Prostate gland (tissue), 2 donors: ENCODE measurements at regions not wholly inside any gene's neighbourhood (a gene's known extent, or its start where the extent isn't known, plus 50 kb on each side); places are given as distances from the start of the nearest gene placed in this dataset.

ENCODE experiments used
- DNase-seq: peaks from one replicate; pipeline ENCODE4 v3.0.0-alpha.2; 2019; ENCODE audit warnings: low spot score
- H3K27ac ChIP-seq, 2 donors: fragments of 200-600 bp; sonication (generic); 2 replicates each; pipeline ENCODE4 v1.5.1; 2017 to 2019
- H3K27me3 ChIP-seq: fragments of 200-600 bp; sonication (generic); replicated peaks from 2 replicates; pipeline ENCODE4 v1.5.1; 2019; ENCODE audit not compliant: insufficient read depth
- H3K36me3 ChIP-seq, 2 donors: fragments of 200-600 bp; sonication (generic); 1 replicate in 1 of 2; 2 replicates in 1 of 2; pipeline versions ENCODE4 v1.5.1 to v1.8.1; 2017 to 2019
- H3K4me1 ChIP-seq: fragments of 200-600 bp; sonication (generic); replicated peaks from 2 replicates; pipeline ENCODE4 v1.5.1; 2019
- H3K4me3 ChIP-seq, 2 donors: fragments of 200-600 bp; sonication (generic); 2 replicates each; pipeline ENCODE4 v1.5.1; 2017 to 2019
- H3K9me3 ChIP-seq: fragments of 200-600 bp; sonication (generic); 2 replicates; pipeline ENCODE4 v1.5.1; 2017
- CTCF ChIP-seq, 4 experiments: fragments of 200-600 bp in 2 of 4; fragments of 450-650 bp in 2 of 4; sonication (generic) in 2 of 4; IDR thresholded peaks; 1 replicate in 3 of 4; 2 replicates in 1 of 4; pipeline ENCODE4 v1.5.1; 2016 to 2019; ENCODE audit warnings: antibody characterized with exemption in 4 of 4, mild to moderate bottlenecking in 2 of 4, moderate library complexity in 2 of 4
- POLR2A ChIP-seq: fragments of 450-650 bp; IDR thresholded peaks from one replicate; pipeline ENCODE4 v1.6.1; 2016; ENCODE audit warnings: antibody characterized with exemption, mild to moderate bottlenecking
- POLR2AphosphoS5 ChIP-seq: sonication (generic); formaldehyde crosslinking; IDR thresholded peaks from one replicate; pipeline ENCODE4 v1.6.1; 2017; ENCODE audit warnings: antibody characterized with exemption
- WGBS: methylation state at CpG from one replicate; pipeline ENCODE4 v1.1.5; 2018; 5-methylcytosine and 5-hydroxymethylcytosine counted together
- intact Hi-C: fragments of 100-400 bp; cut with DNase I; formaldehyde crosslinking; loops from one replicate; pipeline ENCODE4 v1.14.2; 2022

- H3K9me3 ChIP-seq, result no peaks in the 10 kb centered on the region
- no peak for DNase-seq
- intact Hi-C loops, result no loop called here
- H3K4me3 ChIP-seq, result no peak overlapping the region
- TF ChIP-seq POLR2AphosphoS5 (no peak), POLR2A (no peak), CTCF (IDR thresholded peaks at IDR 0.05) (no peak)
- no peaks in the 10 kb centered on the region for H3K27me3 ChIP-seq
- no peak overlapping the region for H3K27ac ChIP-seq
- 44% methylated on average over 2 of the region's 2 CpGs for WGBS
- no peaks in the 10 kb centered on the region for H3K36me3 ChIP-seq
- no peaks in the 10 kb centered on the region for H3K4me1 ChIP-seq
These were observed 174.1 kb downstream of the SLC6A15 start for GRCh38 chr12:84738481-84738972.

- H3K4me3 ChIP-seq, result no peak overlapping the region
- intact Hi-C loops, result no loop called here
- no peak for TF ChIP-seq POLR2AphosphoS5
- no peak for TF ChIP-seq CTCF (IDR thresholded peaks at IDR 0.05)
- TF ChIP-seq POLR2A, result no peak
- WGBS, result 93% methylated on average over 2 of the region's 2 CpGs
- no peak overlapping the region for H3K27ac ChIP-seq
- H3K36me3 ChIP-seq, result no peaks in the 10 kb centered on the region
- no peaks in the 10 kb centered on the region for H3K9me3 ChIP-seq
- no peak for DNase-seq
- no peaks in the 10 kb centered on the region for H3K4me1 ChIP-seq
- no peaks in the 10 kb centered on the region for H3K27me3 ChIP-seq
These were observed 179.7 kb downstream of the SLC6A15 start for GRCh38 chr12:84732828-84733340.

- Histone ChIP-seq H3K36me3 (no peaks in the 10 kb centered on the region), H3K27ac (no peak overlapping the region), H3K4me3 (no peak overlapping the region), H3K9me3 (no peaks in the 10 kb centered on the region), H3K27me3 (no peaks in the 10 kb centered on the region), H3K4me1 (no peaks in the 10 kb centered on the region)
- 63% methylated on average over 3 of the region's 3 CpGs for WGBS
- no peak for DNase-seq
- TF ChIP-seq POLR2A (no peak), CTCF (IDR thresholded peaks at IDR 0.05) (no peak), POLR2AphosphoS5 (no peak)
- intact Hi-C loops, result no loop called here
These were observed 181.9 kb downstream of the SLC6A15 start for GRCh38 chr12:84730561-84731162.

- TF ChIP-seq POLR2AphosphoS5 (no peak), POLR2A (no peak), CTCF (IDR thresholded peaks at IDR 0.05) (no peak)
- Histone ChIP-seq H3K27me3 (no peaks in the 10 kb centered on the region), H3K4me3 (no peak overlapping the region), H3K36me3 (no peaks in the 10 kb centered on the region), H3K4me1 (no peaks in the 10 kb centered on the region), H3K27ac (no peak overlapping the region), H3K9me3 (no peaks in the 10 kb centered on the region)
- 43% methylated on average over 3 of the region's 3 CpGs for WGBS
- no peak for DNase-seq
- intact Hi-C loops, result no loop called here
These were observed 184.6 kb downstream of the SLC6A15 start for GRCh38 chr12:84727961-84728360.

GRCh38 chr12:84726780-84727179, 185.8 kb downstream of the SLC6A15 start:
- H3K27me3 ChIP-seq, result no peaks in the 10 kb centered on the region
- H3K27ac ChIP-seq, result no peak overlapping the region
- no peaks in the 10 kb centered on the region for H3K4me1 ChIP-seq
- H3K4me3 ChIP-seq, result no peak overlapping the region
- intact Hi-C loops, result no loop called here
- DNase-seq, result no peak
- H3K36me3 ChIP-seq, result no peaks in the 10 kb centered on the region
- no peak for TF ChIP-seq POLR2AphosphoS5
- no peak for TF ChIP-seq CTCF (IDR thresholded peaks at IDR 0.05)
- no peak for TF ChIP-seq POLR2A
- 50% methylated on average over 2 of the region's 2 CpGs for WGBS
- H3K9me3 ChIP-seq, result no peaks in the 10 kb centered on the region
